DMS153 treated with DMSO at 0.1 percent for 48 hours (cell line): ENCODE measurements at regions not wholly inside any gene's neighbourhood (a gene's known extent, or its start where the extent isn't known, plus 50 kb on each side); places are given as distances from the start of the nearest gene placed in this dataset.

ENCODE experiments used
- DNase-seq: peaks from one replicate; lab custom pipeline; 2025; ENCODE audit not compliant: unreplicated experiment; lab: John Stamatoyannopoulos, UW

GRCh38 chr2:195498839-195499490 lies 158.1 kb upstream of the SLC39A10 start:
- no peak for DNase-seq

- no peak for DNase-seq
Measured at GRCh38 chr2:195498176-195498575, 158.8 kb upstream of the SLC39A10 start.

DNA sequence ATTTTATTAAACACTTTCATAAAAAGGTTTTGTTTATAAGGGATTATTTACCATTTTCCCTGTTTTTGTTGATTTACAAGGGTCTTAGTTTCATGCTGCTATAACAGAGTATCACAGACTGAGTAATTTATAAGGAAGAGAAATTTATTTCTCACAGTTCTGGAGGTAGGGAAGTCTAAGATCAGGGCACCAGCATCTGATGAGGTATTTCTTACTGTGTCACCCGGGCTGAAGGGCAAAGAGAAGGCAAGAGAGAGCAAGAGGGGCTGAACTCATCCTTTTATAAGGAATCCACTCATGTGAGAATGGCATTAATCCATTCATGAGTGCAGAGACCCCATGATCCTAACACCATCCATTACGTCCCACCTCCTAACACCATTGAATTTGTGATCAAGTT lies 160.0 kb upstream of the SLC39A10 start:
- DNase-seq = no peak

- no peak for DNase-seq
Measured at GRCh38 chr2:195495966-195496365, 161.1 kb upstream of the SLC39A10 start.

- DNase-seq = no peak
Measured at GRCh38 chr2:195495351-195495750, 161.7 kb upstream of the SLC39A10 start.

- DNase-seq = no peak
Measured at GRCh38 chr2:195494451-195494850, 162.6 kb upstream of the SLC39A10 start.

GRCh38 chr2:195493416-195493815 lies 163.6 kb upstream of the SLC39A10 start:
- DNase-seq = no peak

- no peak for DNase-seq
Measured at GRCh38 chr2:195490319-195490718, 166.7 kb upstream of the SLC39A10 start.

- no peak for DNase-seq
Measured at GRCh38 chr2:195489101-195489500, 167.9 kb upstream of the SLC39A10 start.

DNA sequence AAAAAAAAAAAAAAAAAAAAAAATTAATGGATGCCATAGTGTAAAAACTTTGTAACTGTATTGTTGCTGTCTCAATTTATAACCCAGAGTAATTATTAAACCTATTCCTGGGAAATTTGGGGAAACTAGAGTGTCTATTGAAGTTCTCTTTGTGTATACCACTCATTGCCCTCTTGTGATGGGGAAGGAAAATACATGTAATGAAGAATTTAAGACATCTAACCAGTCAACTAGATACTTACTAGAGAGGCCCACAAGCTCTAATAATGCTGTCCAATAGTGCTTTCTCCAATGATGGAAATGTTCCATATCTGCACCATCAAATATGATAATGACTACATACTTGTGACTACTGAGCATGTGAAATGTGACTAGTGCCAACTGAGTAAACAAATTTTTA lies 168.5 kb upstream of the SLC39A10 start:
- DNase-seq = no peak

- DNase-seq = no peak
Measured at GRCh38 chr2:195486987-195487644, 169.9 kb upstream of the SLC39A10 start.

GRCh38 chr2:195486520-195486919 lies 170.5 kb upstream of the SLC39A10 start:
- DNase-seq = no peak

- no peak for DNase-seq
Measured at GRCh38 chr2:195482010-195482409, 175.0 kb upstream of the SLC39A10 start.

DNA sequence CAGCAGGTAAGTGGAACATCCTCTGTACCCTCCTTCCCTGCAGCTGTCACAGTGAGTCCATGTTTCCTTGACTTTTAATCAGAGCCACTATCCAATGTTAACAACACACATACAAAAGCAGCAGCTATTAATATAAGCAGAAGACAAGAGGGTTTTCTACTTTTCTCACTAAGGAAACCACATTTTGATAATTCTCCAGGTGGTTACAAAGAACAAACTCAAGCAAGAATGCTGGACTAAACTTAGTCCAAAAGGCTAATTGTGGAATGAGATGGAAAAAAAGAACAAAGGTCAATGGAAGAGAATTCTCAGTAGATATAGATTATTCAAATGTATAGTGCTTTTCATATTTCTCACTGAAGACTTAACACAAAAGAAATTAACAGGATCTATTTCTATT lies 176.9 kb upstream of the SLC39A10 start:
- no peak for DNase-seq

DNA sequence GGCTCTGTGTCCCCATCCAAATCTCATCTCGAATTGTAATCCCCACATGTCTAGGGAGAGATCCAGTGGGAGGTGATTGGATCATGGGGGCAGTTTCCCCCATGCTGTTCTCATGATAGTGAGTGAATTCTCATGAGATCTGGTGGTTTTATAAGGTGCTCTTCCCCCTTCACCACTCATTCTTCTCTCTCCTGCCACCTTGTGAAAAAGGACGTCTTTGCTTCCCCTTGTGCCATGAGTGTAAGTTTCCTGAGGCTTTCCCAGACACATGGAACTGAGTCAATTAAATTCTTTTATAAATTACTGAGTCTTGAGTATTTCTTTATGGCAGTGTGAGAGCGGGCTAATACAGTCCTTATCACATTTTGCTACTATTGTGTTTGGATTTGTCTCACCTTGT lies 177.6 kb upstream of the SLC39A10 start:
- no peak for DNase-seq

DNA sequence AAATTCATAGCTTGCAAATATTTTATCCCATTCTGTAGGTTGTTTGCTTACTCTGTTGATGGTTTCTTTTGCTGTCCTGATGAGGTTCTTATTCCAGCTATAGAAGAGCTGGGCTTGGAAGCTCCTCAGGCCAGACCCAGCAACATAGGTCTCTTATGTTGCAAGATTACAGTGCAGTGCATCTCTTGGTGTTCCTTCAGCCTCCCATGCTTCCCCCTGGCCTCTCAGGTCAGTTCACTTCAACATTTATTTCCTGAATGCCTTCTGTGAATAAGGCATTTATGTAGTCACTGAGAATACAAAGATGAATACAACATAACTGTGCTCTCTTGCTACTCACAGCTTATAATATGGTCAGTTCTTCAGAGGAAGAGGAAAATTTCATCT lies 179.0 kb upstream of the SLC39A10 start:
- DNase-seq = no peak

- no peak for DNase-seq
Measured at GRCh38 chr2:195477248-195477995, 179.6 kb upstream of the SLC39A10 start.

- no peak for DNase-seq
Measured at GRCh38 chr2:195475336-195475735, 181.7 kb upstream of the SLC39A10 start.

GRCh38 chr2:195473862-195474261 lies 183.2 kb upstream of the SLC39A10 start:
- DNase-seq = no peak

DNA sequence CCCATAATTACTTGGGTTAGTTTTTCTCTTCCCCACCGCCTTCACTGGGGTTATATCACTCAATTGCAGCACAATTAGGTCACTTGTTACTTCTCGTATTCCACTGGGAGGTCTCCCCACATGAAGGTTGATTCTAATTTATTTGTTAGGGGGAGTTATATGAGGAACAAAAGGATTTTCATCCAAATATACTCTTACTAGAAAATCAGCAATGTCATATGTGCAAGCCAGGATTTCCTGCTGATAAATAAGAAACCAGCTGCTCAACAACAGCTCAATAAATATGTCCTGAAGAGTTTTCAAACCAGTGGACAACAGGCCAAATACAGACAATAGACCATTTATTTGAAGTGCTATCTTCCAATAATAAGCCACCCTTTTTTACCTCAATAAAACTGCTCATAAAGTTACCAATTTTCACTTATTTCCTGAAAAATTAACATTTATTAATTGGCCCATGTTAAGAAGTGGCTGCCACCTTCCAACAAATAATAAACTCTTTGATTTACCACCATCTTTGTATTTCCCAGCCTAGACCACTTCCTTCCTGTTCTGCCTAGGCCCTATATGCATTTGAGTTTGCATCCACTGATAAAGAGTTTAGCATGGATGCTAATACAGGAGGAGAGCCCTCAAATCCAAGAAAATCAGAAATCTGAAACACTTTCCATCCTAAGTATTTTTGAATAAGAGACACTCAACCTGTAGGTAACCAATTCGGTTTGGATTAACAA lies 184.4 kb upstream of the SLC39A10 start:
- no peak for DNase-seq

GRCh38 chr2:195471807-195472206 lies 185.2 kb upstream of the SLC39A10 start:
- no peak for DNase-seq

- DNase-seq = no peak
Measured at GRCh38 chr2:195471163-195471562, 185.9 kb upstream of the SLC39A10 start.
